Mesendoderm (in vitro differentiated cells): ENCODE measurements at regions not wholly inside any gene's neighbourhood (a gene's known extent, or its start where the extent isn't known, plus 50 kb on each side); places are given as distances from the start of the nearest gene placed in this dataset.

ENCODE experiments used
- DNase-seq: peaks from one replicate; pipeline ENCODE4 v3.0.0; 2013
- H2AK5ac ChIP-seq: 2 replicates; pipeline ENCODE4 v1.6.1; 2013; ENCODE audit warnings: low read length, inconsistent platforms
- H2BK120ac ChIP-seq: 2 replicates; pipeline ENCODE4 v1.6.1; 2013; ENCODE audit warnings: low read depth, mild to moderate bottlenecking, low read length, moderate library complexity, mixed read lengths
- H2BK15ac ChIP-seq: replicated peaks from 2 replicates; pipeline ENCODE4 v1.6.1; 2013; ENCODE audit warnings: low read depth, mild to moderate bottlenecking, moderate library complexity
- H2BK5ac ChIP-seq: 2 replicates; pipeline ENCODE4 v1.6.1; 2013; ENCODE audit warnings: low read length, inconsistent platforms
- H3K18ac ChIP-seq: 2 replicates; pipeline ENCODE4 v1.6.1; 2013; ENCODE audit warnings: mild to moderate bottlenecking, low read length, mixed read lengths
- H3K23ac ChIP-seq: one replicate; pipeline ENCODE4 v1.6.1; 2013; ENCODE audit warnings: low read length
- H3K27ac ChIP-seq: 2 replicates; pipeline ENCODE4 v1.5.1; 2013; ENCODE audit warnings: low read depth, mild to moderate bottlenecking, inconsistent platforms, low read length, moderate library complexity
- H3K27me3 ChIP-seq: 2 replicates; pipeline ENCODE4 v1.6.1; 2013; ENCODE audit warnings: low read length, control low read depth, mild to moderate bottlenecking, inconsistent platforms; ENCODE audit not compliant: insufficient read depth, poor library complexity
- H3K36me3 ChIP-seq: 2 replicates; pipeline ENCODE4 v1.6.1; 2013; ENCODE audit warnings: low read length, inconsistent platforms; ENCODE audit not compliant: control insufficient read depth, insufficient read depth
- H3K4ac ChIP-seq: one replicate; pipeline ENCODE4 v1.6.1; 2013; ENCODE audit warnings: low read depth, mild to moderate bottlenecking, low read length, moderate library complexity
- H3K4me1 ChIP-seq: 2 replicates; pipeline ENCODE4 v1.6.1; 2013; ENCODE audit warnings: low read depth, low read length, inconsistent platforms; ENCODE audit not compliant: control insufficient read depth
- H3K4me2 ChIP-seq: 2 replicates; pipeline ENCODE4 v1.6.1; 2013; ENCODE audit warnings: low read length
- H3K4me3 ChIP-seq: 2 replicates; pipeline ENCODE4 v1.5.1; 2013; ENCODE audit warnings: mild to moderate bottlenecking, low read length
- H3K56ac ChIP-seq: one replicate; pipeline ENCODE4 v1.6.1; 2013; ENCODE audit warnings: low read length
- H3K79me1 ChIP-seq: 2 replicates; pipeline ENCODE4 v1.6.1; 2013; ENCODE audit warnings: low read length, inconsistent platforms
- H3K79me2 ChIP-seq: 2 replicates; pipeline ENCODE4 v1.6.1; 2013; ENCODE audit warnings: mild to moderate bottlenecking, low read length; ENCODE audit not compliant: control insufficient read depth, insufficient read depth
- H3K9ac ChIP-seq: 2 replicates; pipeline ENCODE4 v1.6.1; 2013; ENCODE audit warnings: low read length, inconsistent platforms
- H4K5ac ChIP-seq: one replicate; pipeline ENCODE4 v1.6.1; 2013; ENCODE audit warnings: low read length
- H4K8ac ChIP-seq: one replicate; pipeline ENCODE4 v1.6.1; 2013; ENCODE audit warnings: low read depth, mild to moderate bottlenecking, control low read depth, low read length, moderate library complexity
- WGBS: extraction: QIAGEN DNeasy Blood & Tissue Kit; methylation state at CpG from one replicate; pipeline ENCODE4 v1.1.7; 2013; ENCODE audit warnings: low lambda C conversion rate, missing lambda C conversion rate; ENCODE audit not compliant: insufficient coverage; ENCODE audit errors: extremely low coverage; 5-methylcytosine and 5-hydroxymethylcytosine counted together

GRCh38 chr18:26794230-26795101 is 71.0 kb downstream of the AQP4 start:
- Histone ChIP-seq H3K4me3 (no peak overlapping the region), H3K9ac (no peak overlapping the region), H2BK120ac (no peak overlapping the region), H3K4me2 (no peak overlapping the region), H3K23ac (peak overlapping the region; percentile 18), H3K27me3 (no peaks in the 10 kb centered on the region), H3K4me1 (no peaks in the 10 kb centered on the region), H3K36me3 (no peaks in the 10 kb centered on the region), H3K18ac (no peak overlapping the region), H2BK5ac (no peak overlapping the region), H2BK15ac (no peak overlapping the region), H3K27ac (no peak overlapping the region), H3K79me2 (no peaks in the 10 kb centered on the region), H3K4ac (no peak overlapping the region), H4K8ac (no peak overlapping the region), H4K5ac (no peak overlapping the region), H2AK5ac (no peak overlapping the region), H3K56ac (no peak overlapping the region), H3K79me1 (no peaks in the 10 kb centered on the region)
- DNase-seq = no peak
- no CpG with 5 or more reads among the region's 8 CpGs for WGBS

GRCh38 chr18:26792661-26793060 is 72.8 kb downstream of the AQP4 start:
- Histone ChIP-seq H3K4me2 (no peak overlapping the region), H3K79me2 (no peaks in the 10 kb centered on the region), H4K8ac (no peak overlapping the region), H3K18ac (no peak overlapping the region), H3K9ac (no peak overlapping the region), H4K5ac (no peak overlapping the region), H3K79me1 (no peaks in the 10 kb centered on the region), H3K23ac (no peak overlapping the region), H2BK15ac (no peak overlapping the region), H2BK5ac (no peak overlapping the region), H3K4me3 (no peak overlapping the region), H3K4ac (no peak overlapping the region), H2BK120ac (no peak overlapping the region), H2AK5ac (no peak overlapping the region), H3K56ac (no peak overlapping the region), H3K36me3 (no peaks in the 10 kb centered on the region), H3K27ac (no peak overlapping the region), H3K27me3 (no peaks in the 10 kb centered on the region), H3K4me1 (no peaks in the 10 kb centered on the region)
- DNase-seq = peak; percentile 91
- WGBS = no CpG with 5 or more reads among the region's 1 CpG

GRCh38 chr18:26791676-26792075 is 73.8 kb downstream of the AQP4 start:
- Histone ChIP-seq H3K4me2 (no peak overlapping the region), H2BK120ac (no peak overlapping the region), H3K36me3 (no peaks in the 10 kb centered on the region), H3K4me3 (no peak overlapping the region), H3K4me1 (no peaks in the 10 kb centered on the region), H2BK5ac (no peak overlapping the region), H4K8ac (no peak overlapping the region), H3K27me3 (no peaks in the 10 kb centered on the region), H3K4ac (no peak overlapping the region), H3K56ac (no peak overlapping the region), H3K18ac (no peak overlapping the region), H3K23ac (no peak overlapping the region), H3K27ac (no peak overlapping the region), H3K79me2 (no peaks in the 10 kb centered on the region), H2AK5ac (no peak overlapping the region), H2BK15ac (no peak overlapping the region), H3K9ac (no peak overlapping the region), H3K79me1 (no peaks in the 10 kb centered on the region), H4K5ac (no peak overlapping the region)
- no peak for DNase-seq

- Histone ChIP-seq H3K27ac (no peak overlapping the region), H3K36me3 (no peaks in the 10 kb centered on the region), H2AK5ac (no peak overlapping the region), H4K8ac (no peak overlapping the region), H2BK5ac (no peak overlapping the region), H3K4me2 (no peak overlapping the region), H3K18ac (no peak overlapping the region), H3K27me3 (no peaks in the 10 kb centered on the region), H3K4me3 (no peak overlapping the region), H3K23ac (no peak overlapping the region), H2BK15ac (no peak overlapping the region), H3K4ac (no peak overlapping the region), H3K9ac (no peak overlapping the region), H3K56ac (no peak overlapping the region), H3K4me1 (peaks cover 5% of the 10 kb centered on the region), H3K79me1 (no peaks in the 10 kb centered on the region), H3K79me2 (no peaks in the 10 kb centered on the region), H2BK120ac (no peak overlapping the region), H4K5ac (no peak overlapping the region)
- DNase-seq = no peak
- WGBS = no CpG with 5 or more reads among the region's 1 CpG
These were observed 80.9 kb downstream of the AQP4 start for GRCh38 chr18:26784599-26784998.

- H3K27me3 ChIP-seq = no peaks in the 10 kb centered on the region
- DNase-seq = no peak
- H3K18ac ChIP-seq = no peak overlapping the region
- peaks cover 11% of the 10 kb centered on the region for H3K4me1 ChIP-seq
- no peak overlapping the region for H2BK15ac ChIP-seq
- no peak overlapping the region for H3K27ac ChIP-seq
- no peak overlapping the region for H2BK120ac ChIP-seq
- H3K79me2 ChIP-seq = no peaks in the 10 kb centered on the region
- H3K4ac ChIP-seq = no peak overlapping the region
- H3K23ac ChIP-seq = no peak overlapping the region
- no peak overlapping the region for H4K5ac ChIP-seq
- H3K56ac ChIP-seq = no peak overlapping the region
- WGBS = no CpG with 5 or more reads among the region's 6 CpGs
- no peak overlapping the region for H2BK5ac ChIP-seq
- no peak overlapping the region for H3K9ac ChIP-seq
- H3K79me1 ChIP-seq = no peaks in the 10 kb centered on the region
- no peak overlapping the region for H3K4me3 ChIP-seq
- H4K8ac ChIP-seq = no peak overlapping the region
- no peak overlapping the region for H2AK5ac ChIP-seq
- no peaks in the 10 kb centered on the region for H3K36me3 ChIP-seq
- no peak overlapping the region for H3K4me2 ChIP-seq
These were observed 82.3 kb downstream of the AQP4 start for GRCh38 chr18:26783170-26783569.
